K562 (cell line): ENCODE measurements at regions not wholly inside any gene's neighbourhood (a gene's known extent, or its start where the extent isn't known, plus 50 kb on each side); places are given as distances from the start of the nearest gene placed in this dataset.

ENCODE experiments used
- EGR1 ChIP-seq: fragments of 450-650 bp; conservative IDR thresholded peaks from 2 replicates; pipeline ENCODE4 v1.6.1; 2017; ENCODE audit warnings: mild to moderate bottlenecking
- EZH2 ChIP-seq: IDR thresholded peaks from 2 replicates; pipeline ENCODE4 v1.6.1; 2012; ENCODE audit warnings: low read depth, mild to moderate bottlenecking, inconsistent platforms, low read length, borderline replicate concordance
- GABPB1 ChIP-seq: sonication (generic); formaldehyde crosslinking; IDR thresholded peaks from 2 replicates; pipeline ENCODE4 v1.8.0; 2022; ENCODE audit warnings: mild to moderate bottlenecking, missing genetic modification reagents
- PATZ1 ChIP-seq: fragments of 250-450 bp; sonication (Bioruptor Pico); IDR thresholded peaks from 2 replicates; pipeline ENCODE4 v1.5.0; 2020; ENCODE audit warnings: mild to moderate bottlenecking, borderline replicate concordance
- PCBP2 ChIP-seq: fragments of 200-400 bp; formaldehyde crosslinking; IDR thresholded peaks from 2 replicates; pipeline ENCODE4 v1.6.1; 2018; ENCODE audit warnings: low read length, low read depth, mild to moderate bottlenecking, moderate library complexity; ENCODE audit not compliant: poor library complexity, severe bottlenecking
- POLR2A ChIP-seq: fragments of 450-650 bp; conservative IDR thresholded peaks from 2 replicates; pipeline ENCODE4 v1.6.1; 2016
- SRSF1 ChIP-seq: fragments of 200-400 bp; formaldehyde crosslinking; IDR thresholded peaks from 2 replicates; pipeline ENCODE4 v1.6.1; 2017; ENCODE audit warnings: mild to moderate bottlenecking, low read depth, low read length, moderate library complexity
- USF2 ChIP-seq: sonication (generic); formaldehyde crosslinking; IDR thresholded peaks from 2 replicates; pipeline ENCODE4 v1.5.0; 2020; ENCODE audit warnings: missing genetic modification reagents
- ZFP1 ChIP-seq: fragments of 450-650 bp; formaldehyde crosslinking; IDR thresholded peaks from 2 replicates; pipeline ENCODE4 v1.4.0; 2020; ENCODE audit warnings: mild to moderate bottlenecking, mixed read lengths
- ZFP36 ChIP-seq: fragments of 150-350 bp; IDR thresholded peaks from 2 replicates; pipeline ENCODE4 v1.6.1; 2018; ENCODE audit warnings: low read length, low read depth; ENCODE audit not compliant: partially characterized antibody
- ZKSCAN1 ChIP-seq: fragments of 150-350 bp; IDR thresholded peaks from 2 replicates; pipeline ENCODE4 v1.6.1; 2016; ENCODE audit warnings: low read depth, low read length
- ZNF639 ChIP-seq, 2 experiments: fragments of 200-800 bp in 1 of 2; sonication (Bioruptor generic) in 1 of 2; sonication (generic) in 1 of 2; formaldehyde crosslinking in 1 of 2; IDR thresholded peaks in 1 of 2; conservative IDR thresholded peaks in 1 of 2; 2 replicates each; pipeline versions ENCODE4 v1.5.0 to v1.6.1; 2016 to 2020; ENCODE audit warnings: missing compliant biosample characterization in 1 of 2, missing genetic modification characterization in 1 of 2, missing genetic modification reagents in 1 of 2
- TF ChIP-seq, protein P1 (sequence below), 2 experiments: fragments of 450-650 bp in 1 of 2; IDR thresholded peaks; 2 replicates each; pipeline ENCODE4 v1.6.1; 2011 to 2017; ENCODE audit warnings: low read depth in 2 of 2, antibody characterized with exemption in 1 of 2, borderline replicate concordance in 1 of 2, low read length in 1 of 2, mild to moderate bottlenecking in 1 of 2, mixed read lengths in 1 of 2; ENCODE audit not compliant: control insufficient read depth in 1 of 2
- TF ChIP-seq, protein P2 (sequence below), 3 experiments: IDR thresholded peaks in 2 of 3; conservative IDR thresholded peaks in 1 of 3; 2 replicates each; pipeline ENCODE4 v1.5.1; 2011 to 2012; ENCODE audit warnings: low read length in 3 of 3, mild to moderate bottlenecking in 3 of 3, control low read depth in 2 of 3, improper control_type of control experiment in 1 of 3, inconsistent platforms in 1 of 3, low read depth in 1 of 3, mixed read lengths in 1 of 3, moderate library complexity in 1 of 3; ENCODE audit not compliant: insufficient read depth in 2 of 3

DNA sequence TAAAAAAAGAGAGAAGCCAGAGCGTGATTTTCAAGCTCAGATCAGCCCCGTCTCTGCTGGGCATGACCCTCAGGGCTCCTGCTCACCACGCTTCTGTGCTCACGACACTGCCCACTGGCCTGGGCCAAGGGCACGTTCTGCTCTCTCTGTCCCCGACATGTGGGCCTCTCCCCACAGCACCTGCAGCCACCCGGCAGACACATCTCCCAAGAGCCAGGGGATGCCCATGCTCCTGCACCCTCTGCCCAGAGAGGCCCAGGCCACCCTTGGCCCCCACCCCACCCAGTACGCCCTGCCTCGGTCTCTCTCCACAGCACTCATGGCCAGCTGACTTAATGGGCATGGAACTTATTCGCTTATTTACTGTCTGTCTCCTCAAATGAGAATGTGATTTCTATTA is 175.4 kb upstream of the RNF32 start:
- TF ChIP-seq SRSF1 (no peak), PATZ1 (CRISPR knock-in tag) (no peak), EGR1 (no peak), ZNF639 (CRISPR knock-in tag; conservative IDR thresholded peaks at IDR 0.05 in 1 of 2, IDR thresholded peaks at IDR 0.05 in 1 of 2) (no peak), ZKSCAN1 (no peak), PCBP2 (no peak), ZFP1 (no peak), ZFP36 (no peak), EZH2 (no peak), POLR2A (no peak), USF2 (CRISPR knock-in tag) (no peak), GABPB1 (CRISPR knock-in tag) (no peak)
- TF ChIP-seq, protein P1, sequence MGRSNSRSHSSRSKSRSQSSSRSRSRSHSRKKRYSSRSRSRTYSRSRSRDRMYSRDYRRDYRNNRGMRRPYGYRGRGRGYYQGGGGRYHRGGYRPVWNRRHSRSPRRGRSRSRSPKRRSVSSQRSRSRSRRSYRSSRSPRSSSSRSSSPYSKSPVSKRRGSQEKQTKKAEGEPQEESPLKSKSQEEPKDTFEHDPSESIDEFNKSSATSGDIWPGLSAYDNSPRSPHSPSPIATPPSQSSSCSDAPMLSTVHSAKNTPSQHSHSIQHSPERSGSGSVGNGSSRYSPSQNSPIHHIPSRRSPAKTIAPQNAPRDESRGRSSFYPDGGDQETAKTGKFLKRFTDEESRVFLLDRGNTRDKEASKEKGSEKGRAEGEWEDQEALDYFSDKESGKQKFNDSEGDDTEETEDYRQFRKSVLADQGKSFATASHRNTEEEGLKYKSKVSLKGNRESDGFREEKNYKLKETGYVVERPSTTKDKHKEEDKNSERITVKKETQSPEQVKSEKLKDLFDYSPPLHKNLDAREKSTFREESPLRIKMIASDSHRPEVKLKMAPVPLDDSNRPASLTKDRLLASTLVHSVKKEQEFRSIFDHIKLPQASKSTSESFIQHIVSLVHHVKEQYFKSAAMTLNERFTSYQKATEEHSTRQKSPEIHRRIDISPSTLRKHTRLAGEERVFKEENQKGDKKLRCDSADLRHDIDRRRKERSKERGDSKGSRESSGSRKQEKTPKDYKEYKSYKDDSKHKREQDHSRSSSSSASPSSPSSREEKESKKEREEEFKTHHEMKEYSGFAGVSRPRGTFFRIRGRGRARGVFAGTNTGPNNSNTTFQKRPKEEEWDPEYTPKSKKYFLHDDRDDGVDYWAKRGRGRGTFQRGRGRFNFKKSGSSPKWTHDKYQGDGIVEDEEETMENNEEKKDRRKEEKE (IDR thresholded peaks at IDR 0.05; ENCODE audit: borderline replicate concordance in 1 of 2, control insufficient read depth in 1 of 2, low read depth in 2 of 2, low read length in 1 of 2): no peak
- TF ChIP-seq, protein P2, sequence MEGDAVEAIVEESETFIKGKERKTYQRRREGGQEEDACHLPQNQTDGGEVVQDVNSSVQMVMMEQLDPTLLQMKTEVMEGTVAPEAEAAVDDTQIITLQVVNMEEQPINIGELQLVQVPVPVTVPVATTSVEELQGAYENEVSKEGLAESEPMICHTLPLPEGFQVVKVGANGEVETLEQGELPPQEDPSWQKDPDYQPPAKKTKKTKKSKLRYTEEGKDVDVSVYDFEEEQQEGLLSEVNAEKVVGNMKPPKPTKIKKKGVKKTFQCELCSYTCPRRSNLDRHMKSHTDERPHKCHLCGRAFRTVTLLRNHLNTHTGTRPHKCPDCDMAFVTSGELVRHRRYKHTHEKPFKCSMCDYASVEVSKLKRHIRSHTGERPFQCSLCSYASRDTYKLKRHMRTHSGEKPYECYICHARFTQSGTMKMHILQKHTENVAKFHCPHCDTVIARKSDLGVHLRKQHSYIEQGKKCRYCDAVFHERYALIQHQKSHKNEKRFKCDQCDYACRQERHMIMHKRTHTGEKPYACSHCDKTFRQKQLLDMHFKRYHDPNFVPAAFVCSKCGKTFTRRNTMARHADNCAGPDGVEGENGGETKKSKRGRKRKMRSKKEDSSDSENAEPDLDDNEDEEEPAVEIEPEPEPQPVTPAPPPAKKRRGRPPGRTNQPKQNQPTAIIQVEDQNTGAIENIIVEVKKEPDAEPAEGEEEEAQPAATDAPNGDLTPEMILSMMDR (IDR thresholded peaks at IDR 0.05 in 2 of 3, conservative IDR thresholded peaks at IDR 0.05 in 1 of 3; ENCODE audit: insufficient read depth in 2 of 3, low read depth in 1 of 3, low read length in 3 of 3): no peak
